NCI-H2227 treated with DMSO at 0.1 percent for 48 hours (cell line): ENCODE measurements at regions not wholly inside any gene's neighbourhood (a gene's known extent, or its start where the extent isn't known, plus 50 kb on each side); places are given as distances from the start of the nearest gene placed in this dataset.

Experiments
- DNase-seq: peaks from one replicate; lab custom pipeline; 2025; lab: John Stamatoyannopoulos, UW

DNA sequence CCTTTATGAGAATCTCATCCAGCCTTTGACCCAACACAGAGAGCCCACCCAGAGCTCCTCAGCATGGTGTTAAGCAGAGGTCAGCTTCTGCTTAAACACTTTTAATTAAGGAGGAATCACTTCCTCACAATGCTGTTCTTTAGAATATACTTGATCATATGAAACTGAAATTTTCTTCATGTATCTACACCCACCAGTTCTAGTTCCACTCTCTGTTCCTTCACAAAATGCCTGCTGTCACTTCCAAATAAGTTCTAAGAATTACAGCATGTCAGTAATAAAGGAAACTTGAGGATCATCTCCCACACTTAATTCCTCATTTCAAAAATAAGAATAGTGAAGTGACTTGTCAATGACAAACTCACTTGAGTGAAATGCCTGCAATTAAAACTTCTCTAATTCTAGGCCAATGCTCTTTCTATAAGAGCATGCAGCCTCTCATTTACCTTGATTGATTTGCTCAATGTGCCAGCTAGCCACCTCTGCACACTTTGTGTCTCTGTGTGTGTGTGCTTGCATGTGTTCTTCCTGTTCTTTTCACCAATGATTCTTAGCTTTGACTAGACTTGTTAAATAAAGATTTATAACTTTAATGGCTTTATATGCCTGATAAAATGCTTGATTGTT is 356.3 kb downstream of the PLPP3 start:
- DNase-seq: no peak

- no peak for DNase-seq
Measured at GRCh38 chr1:56220021-56220420, 359.3 kb downstream of the PLPP3 start.

- no peak for DNase-seq
Measured at GRCh38 chr1:56218023-56218422, 361.3 kb downstream of the PLPP3 start.

DNA sequence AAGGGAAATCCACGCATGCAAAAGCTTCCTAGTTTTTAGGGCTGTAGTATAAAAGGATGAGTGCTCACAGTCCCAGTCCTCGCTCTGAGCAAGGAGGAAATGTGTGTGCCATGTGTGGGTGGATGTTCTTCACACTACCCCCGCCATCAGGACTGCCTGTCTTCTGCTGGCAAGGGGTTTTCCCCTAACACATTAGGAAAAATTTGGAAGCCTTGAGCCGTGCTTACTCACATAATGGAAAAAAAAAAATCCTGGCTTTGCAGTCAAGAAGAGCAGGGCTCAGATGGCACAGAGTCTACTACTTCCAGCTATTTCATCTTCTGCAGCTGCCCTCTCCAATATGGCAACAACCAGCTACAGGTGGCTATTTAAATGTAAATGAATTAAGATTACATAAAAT is 363.1 kb downstream of the PLPP3 start:
- no peak for DNase-seq

DNA sequence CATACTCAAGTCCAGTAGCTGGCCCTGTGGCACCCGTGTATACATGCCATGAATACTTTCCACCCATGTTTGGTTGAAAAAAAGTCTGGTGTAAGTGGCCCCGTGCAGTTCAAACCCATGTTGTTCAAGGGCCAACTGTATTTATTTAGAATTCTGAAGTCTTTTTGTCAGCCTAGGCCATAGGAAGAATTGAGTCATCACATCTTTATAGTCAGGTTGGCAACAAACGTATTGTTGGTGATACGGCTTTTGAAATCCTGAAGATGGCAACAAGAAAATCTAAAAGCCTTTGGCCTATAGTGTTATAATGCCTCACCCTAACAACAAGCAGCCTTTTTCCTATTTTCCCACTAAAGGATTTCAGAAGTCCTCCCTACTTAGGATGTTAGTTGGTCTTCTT is 363.6 kb downstream of the PLPP3 start:
- DNase-seq: no peak

DNA sequence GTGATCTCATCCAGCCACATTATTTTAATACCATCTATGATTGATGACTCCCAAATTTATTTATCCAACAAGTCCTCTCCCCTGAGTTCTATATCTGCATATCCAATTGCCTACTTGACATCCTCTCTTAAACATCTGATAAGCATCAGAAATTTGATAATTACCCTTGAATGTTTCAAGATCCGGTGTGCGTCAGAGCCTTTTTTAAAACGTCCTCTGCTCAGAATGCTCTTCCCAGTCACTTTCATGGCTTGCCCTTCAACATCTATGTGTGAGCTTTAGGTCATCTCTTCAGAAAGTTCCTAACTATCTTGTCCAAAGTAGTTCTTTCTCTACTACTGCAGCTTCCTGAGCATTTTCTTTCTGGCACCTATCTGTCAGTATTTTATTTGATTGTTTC is 364.3 kb downstream of the PLPP3 start:
- no peak for DNase-seq

DNA sequence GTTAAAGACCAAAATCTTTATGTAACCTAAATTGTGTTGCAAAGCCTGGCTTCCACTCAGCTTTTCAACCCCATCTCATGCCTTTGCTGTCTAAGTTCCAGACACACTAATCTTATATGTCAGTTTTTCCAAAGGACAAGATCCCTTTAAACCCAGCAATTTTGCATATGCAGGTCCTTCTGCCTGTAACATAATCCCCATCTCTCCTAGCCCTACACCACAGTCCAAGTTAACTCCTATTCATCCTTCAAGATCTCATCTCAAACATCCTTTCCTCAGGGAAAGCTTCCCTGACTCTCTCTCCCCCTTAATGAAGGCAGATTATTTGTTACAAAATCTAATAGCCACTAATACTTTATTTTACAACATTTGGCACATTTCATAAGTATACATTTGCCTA is 366.3 kb downstream of the PLPP3 start:
- no peak for DNase-seq

DNA sequence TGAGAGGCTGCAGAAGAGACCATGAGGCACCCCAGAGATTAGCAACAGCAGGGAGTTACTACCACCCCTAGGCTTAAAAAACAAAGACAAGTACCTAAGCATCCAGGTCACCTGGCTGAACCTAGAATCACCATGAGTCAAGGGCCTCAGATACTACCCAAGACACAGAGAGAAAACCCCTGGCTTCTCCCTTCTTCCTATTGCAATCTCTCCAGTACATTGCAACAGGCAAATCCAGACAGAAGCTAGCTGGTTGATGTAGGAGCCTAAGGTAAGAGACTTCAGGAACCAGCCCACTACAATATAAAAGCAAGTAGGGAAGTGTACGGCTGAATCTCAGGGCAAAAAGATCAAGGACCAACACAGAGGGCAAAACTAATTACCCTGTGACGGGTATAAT is 367.2 kb downstream of the PLPP3 start:
- no peak for DNase-seq

DNA sequence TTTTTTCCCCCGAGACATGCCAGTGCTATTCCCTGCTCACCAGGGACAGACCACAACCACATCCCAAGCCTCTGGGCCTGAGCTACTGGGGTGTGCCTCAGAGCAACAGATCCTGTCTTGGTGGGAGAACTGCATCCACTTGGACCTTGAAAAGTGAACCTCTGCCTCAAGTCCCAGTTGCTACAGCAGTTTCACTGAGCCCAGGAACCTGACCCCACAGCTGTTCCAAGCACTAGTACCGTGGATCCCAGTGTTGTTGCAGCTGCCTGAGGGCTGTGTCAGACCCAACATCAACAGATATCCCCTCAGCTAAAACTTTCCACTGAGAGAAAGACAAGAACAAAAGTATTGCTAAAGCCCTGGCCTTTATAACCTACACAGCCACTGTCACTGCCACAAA is 373.0 kb downstream of the PLPP3 start:
- no peak for DNase-seq

DNA sequence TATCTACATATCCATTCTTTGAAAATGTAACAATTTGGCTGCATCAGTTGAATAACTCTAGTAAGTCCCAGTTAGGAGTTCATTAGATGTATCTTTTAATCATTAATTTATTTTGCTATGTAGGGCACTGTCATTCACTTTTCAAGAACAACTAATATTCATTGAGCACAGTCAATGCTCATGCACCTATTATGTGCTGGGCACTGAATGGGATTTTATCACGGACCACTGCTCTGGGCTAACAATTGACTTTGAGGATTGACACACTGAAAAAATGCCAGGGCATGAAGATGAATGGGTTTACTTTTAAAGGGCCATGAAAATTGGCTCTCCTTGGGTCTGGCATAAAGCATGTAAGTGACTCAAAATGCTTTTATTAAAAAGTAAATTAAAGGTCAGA is 375.2 kb downstream of the PLPP3 start:
- DNase-seq: no peak

- no peak for DNase-seq
Measured at GRCh38 chr1:56202796-56203492, 376.4 kb downstream of the PLPP3 start.

GRCh38 chr1:56202186-56202585 is 377.2 kb downstream of the PLPP3 start:
- no peak for DNase-seq

DNA sequence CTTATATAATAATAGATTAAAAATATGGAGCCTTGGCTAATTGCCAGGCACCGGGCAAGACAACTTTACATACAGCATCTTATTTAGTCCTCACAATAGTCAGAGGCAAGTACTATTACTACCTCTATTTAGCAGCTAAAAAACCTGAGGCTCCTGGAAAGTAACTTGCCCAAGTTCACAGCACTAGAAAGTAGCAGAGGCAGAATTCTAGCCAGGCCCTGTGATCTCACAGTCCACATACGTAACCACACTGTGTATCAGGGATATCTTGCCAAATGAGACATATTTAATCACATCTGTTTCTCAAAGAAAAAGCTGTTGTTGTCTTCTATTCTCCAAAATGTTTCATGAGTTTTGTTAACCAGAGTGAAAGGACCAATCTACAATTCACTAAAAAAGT is 378.5 kb downstream of the PLPP3 start:
- no peak for DNase-seq

DNA sequence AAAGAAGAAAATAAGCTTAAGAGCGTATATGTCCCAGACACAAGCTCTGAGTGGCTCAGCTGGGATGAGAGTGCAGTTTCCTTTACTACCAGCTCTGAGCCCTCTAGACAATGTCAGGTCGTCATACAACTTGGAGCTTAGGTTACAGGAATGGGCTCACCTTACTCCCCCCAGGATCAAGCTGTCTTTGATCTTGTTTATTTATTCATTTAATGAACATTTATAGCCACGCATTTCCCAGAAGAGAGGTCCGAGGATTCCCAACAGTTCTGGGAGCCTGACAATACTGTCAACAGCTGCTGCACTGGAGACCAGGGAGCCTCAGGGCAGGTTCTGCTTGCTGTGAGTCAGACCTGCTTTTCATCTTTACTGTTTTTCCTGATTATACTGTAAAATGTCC is 378.9 kb downstream of the PLPP3 start:
- DNase-seq: no peak

- DNase-seq: no peak
Measured at GRCh38 chr1:56199956-56200355, 379.4 kb downstream of the PLPP3 start.

- DNase-seq: no peak
Measured at GRCh38 chr1:56199061-56199460, 380.3 kb downstream of the PLPP3 start.

DNA sequence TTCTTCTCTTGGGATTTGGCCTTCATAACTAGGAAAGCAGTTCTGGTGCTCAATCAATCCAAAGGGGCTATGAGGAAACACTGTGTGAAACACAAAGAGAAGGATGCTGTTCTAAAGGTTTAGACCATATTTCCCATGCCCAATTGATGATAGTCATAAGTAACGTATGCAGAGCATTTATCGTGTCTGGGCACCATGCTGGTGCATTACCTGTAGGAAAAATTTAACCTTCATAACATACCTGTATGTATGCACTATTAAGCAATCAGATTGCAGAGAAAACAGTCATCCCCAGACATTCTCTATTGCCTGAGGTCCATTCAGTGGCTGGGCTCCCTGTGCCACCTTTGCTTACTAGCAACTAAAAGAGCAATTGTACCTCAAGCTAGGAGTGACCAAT is 381.4 kb downstream of the PLPP3 start:
- no peak for DNase-seq

GRCh38 chr1:56196839-56197238 is 382.5 kb downstream of the PLPP3 start:
- DNase-seq: no peak

DNA sequence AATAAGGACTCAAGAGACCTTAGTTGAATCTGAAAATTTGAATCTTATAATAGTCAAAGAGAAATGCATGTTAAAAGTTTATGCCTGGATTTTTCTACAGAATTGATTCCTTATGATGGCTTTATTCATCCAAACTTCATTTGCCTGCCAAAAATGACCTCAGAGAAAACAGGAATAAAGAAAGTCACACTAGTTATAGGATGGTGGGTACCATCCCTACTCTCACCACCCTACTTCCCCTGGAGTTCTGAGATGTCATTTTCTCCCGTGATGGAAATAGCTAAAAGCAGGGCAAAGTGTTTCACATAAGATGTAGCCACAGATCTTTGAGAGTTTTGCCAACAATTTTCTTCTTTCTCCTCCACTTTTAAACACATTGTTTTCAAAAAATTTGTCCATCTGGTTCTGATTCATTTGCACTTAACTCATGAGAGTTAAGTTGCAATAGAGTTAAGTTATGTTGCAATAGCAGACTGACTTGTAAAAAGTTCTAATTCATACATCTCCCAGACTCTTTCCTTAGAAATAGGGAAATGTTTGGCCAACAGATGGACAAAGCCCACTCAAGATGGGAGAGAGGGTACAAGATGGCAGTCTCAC is 384.6 kb downstream of the PLPP3 start:
- DNase-seq: no peak

DNA sequence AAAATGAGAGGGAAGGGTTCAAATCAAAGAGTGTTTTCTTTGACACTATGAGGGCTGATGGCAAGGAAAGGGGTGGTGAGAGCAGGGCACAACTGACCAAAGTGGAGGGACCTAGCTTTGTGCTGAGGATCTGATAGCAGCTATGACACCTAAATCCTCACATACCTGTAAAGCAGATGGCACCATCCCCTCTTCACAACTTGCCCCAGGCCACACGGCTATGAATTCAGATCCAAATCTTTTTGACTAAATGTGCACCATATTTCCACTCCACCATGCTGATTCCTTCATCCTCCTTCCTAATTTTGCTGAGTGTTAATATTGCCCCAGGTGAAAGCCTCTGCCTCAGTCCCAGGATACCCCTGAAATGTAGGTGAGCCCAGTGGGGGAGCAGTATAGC is 385.7 kb downstream of the PLPP3 start:
- no peak for DNase-seq

- no peak for DNase-seq
Measured at GRCh38 chr1:56191369-56191768, 388.0 kb downstream of the PLPP3 start.

DNA sequence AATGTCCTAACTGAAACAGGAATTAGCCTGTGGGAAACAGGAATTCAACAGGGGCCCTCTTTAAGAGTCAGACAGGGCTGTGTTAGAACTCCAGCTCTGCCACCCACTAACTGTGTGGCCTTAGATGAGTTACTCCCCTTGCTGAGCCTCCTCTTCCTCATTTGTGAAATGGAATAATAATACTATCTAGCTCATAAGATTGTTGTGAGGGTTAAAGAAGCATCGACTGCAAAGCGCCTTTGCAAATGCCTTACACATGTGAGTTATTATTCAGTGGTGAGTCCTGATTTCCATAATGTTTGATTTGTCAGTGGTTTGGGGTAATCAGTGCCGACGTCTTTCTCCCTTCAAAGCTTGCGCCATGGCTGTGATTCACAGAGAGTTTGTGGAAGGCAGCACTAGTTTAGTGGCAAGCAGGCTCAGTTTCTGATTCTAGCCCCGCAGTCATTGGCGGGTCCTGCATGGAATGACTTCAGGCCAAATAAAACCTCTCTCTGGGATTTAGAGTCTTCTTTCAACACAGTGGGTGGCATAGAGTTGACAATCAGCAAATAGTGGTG is 388.5 kb downstream of the PLPP3 start:
- no peak for DNase-seq
